B cell (primary cell): ENCODE measurements at regions not wholly inside any gene's neighbourhood (a gene's known extent, or its start where the extent isn't known, plus 50 kb on each side); places are given as distances from the start of the nearest gene placed in this dataset.

Experiments used
- EZH2 ChIP-seq: IDR thresholded peaks from 2 replicates; pipeline ENCODE4 v1.6.1; 2012; ENCODE audit warnings: borderline replicate concordance, low read depth, mild to moderate bottlenecking, moderate library complexity, low read length; ENCODE audit not compliant: insufficient read depth, poor library complexity, severe bottlenecking
- TF ChIP-seq, protein P1 (sequence below): fragments of 200-600 bp; IDR thresholded peaks from one replicate; pipeline ENCODE4 v1.8.0; 2022; ENCODE audit warnings: antibody characterized with exemption, mild to moderate bottlenecking

DNA sequence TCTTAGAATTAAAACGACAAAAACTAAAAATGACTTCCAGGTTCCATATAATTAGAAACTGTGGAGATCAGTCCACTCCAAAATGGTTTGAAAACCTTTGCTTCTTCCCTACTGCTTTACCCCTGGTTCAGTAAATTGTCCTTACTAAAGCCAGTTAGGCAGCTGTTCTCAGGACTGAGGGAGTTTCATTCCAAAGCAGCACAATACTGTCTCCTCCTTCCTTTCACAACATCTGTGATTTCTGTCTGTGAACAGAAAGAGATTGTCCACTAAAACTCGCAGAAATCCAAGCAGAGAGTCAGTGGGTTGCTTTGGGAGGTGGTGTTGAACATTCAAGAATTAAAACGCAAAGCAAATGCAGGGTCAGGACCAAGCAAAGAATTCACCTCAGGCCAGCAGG lies 740.8 kb upstream of the ZNF608 start:
- TF ChIP-seq, protein P1, sequence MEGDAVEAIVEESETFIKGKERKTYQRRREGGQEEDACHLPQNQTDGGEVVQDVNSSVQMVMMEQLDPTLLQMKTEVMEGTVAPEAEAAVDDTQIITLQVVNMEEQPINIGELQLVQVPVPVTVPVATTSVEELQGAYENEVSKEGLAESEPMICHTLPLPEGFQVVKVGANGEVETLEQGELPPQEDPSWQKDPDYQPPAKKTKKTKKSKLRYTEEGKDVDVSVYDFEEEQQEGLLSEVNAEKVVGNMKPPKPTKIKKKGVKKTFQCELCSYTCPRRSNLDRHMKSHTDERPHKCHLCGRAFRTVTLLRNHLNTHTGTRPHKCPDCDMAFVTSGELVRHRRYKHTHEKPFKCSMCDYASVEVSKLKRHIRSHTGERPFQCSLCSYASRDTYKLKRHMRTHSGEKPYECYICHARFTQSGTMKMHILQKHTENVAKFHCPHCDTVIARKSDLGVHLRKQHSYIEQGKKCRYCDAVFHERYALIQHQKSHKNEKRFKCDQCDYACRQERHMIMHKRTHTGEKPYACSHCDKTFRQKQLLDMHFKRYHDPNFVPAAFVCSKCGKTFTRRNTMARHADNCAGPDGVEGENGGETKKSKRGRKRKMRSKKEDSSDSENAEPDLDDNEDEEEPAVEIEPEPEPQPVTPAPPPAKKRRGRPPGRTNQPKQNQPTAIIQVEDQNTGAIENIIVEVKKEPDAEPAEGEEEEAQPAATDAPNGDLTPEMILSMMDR: no peak
- no peak for TF ChIP-seq EZH2
